GM18909 (cell line): ENCODE measurements at regions not wholly inside any gene's neighbourhood (a gene's known extent, or its start where the extent isn't known, plus 50 kb on each side); places are given as distances from the start of the nearest gene placed in this dataset.

Source experiments
- ATAC-seq: cut with Tn5 transposase; IDR thresholded peaks from one replicate; pipeline ENCODE4 v1.9.1; 2021; ENCODE audit warnings: mild to moderate bottlenecking; ENCODE audit not compliant: unreplicated experiment, poor library complexity

GRCh38 chr1:60573726-60574409 lies 500.3 kb upstream of the C1orf87 start:
- no peak for ATAC-seq

- ATAC-seq: no peak
These were observed 499.6 kb upstream of the C1orf87 start for GRCh38 chr1:60573121-60573520.

GRCh38 chr1:60572378-60572777 lies 498.8 kb upstream of the C1orf87 start:
- ATAC-seq: no peak

GRCh38 chr1:60571811-60572210 lies 498.2 kb upstream of the C1orf87 start:
- ATAC-seq: no peak

- no peak for ATAC-seq
These were observed 495.6 kb upstream of the C1orf87 start for GRCh38 chr1:60569189-60569588.

- no peak for ATAC-seq
These were observed 493.7 kb upstream of the C1orf87 start for GRCh38 chr1:60567256-60567655.

- no peak for ATAC-seq
These were observed 491.6 kb upstream of the C1orf87 start for GRCh38 chr1:60564916-60565750.

GRCh38 chr1:60563777-60564535 lies 490.4 kb upstream of the C1orf87 start:
- ATAC-seq: no peak

GRCh38 chr1:60562740-60563139 lies 489.2 kb upstream of the C1orf87 start:
- no peak for ATAC-seq

GRCh38 chr1:60560701-60561100 lies 487.1 kb upstream of the C1orf87 start:
- no peak for ATAC-seq

GRCh38 chr1:60558236-60558635 lies 484.7 kb upstream of the C1orf87 start:
- ATAC-seq: no peak

GRCh38 chr1:60553730-60554129 lies 480.2 kb upstream of the C1orf87 start:
- ATAC-seq: no peak

- no peak for ATAC-seq
These were observed 474.3 kb upstream of the C1orf87 start for GRCh38 chr1:60547821-60548220.

- no peak for ATAC-seq
These were observed 468.4 kb upstream of the C1orf87 start for GRCh38 chr1:60541831-60542532.

GRCh38 chr1:60540141-60540540 lies 466.6 kb upstream of the C1orf87 start:
- ATAC-seq: no peak

GRCh38 chr1:60535713-60536112 lies 462.1 kb upstream of the C1orf87 start:
- no peak for ATAC-seq

GRCh38 chr1:60527567-60527966 lies 454.0 kb upstream of the C1orf87 start:
- ATAC-seq: no peak

GRCh38 chr1:60516996-60517395 lies 443.4 kb upstream of the C1orf87 start:
- no peak for ATAC-seq

GRCh38 chr1:60510162-60510561 lies 436.6 kb upstream of the C1orf87 start:
- no peak for ATAC-seq

- ATAC-seq: no peak
These were observed 430.8 kb upstream of the C1orf87 start for GRCh38 chr1:60504206-60504840.
